ENCODE measurements at regions not wholly inside any gene's neighbourhood (a gene's known extent, or its start where the extent isn't known, plus 50 kb on each side); places are given as distances from the start of the nearest gene placed in this dataset.

- no peaks in the 10 kb centered on the region for H3K9me2 ChIP-seq (ENCODE audit: insufficient read depth)
- BruUV-seq (replicated peaks), result no TSS peak
- no peaks in the 10 kb centered on the region for H3K4me1 ChIP-seq (ENCODE audit: control insufficient read depth in 1 of 2, insufficient read depth in 2 of 2, low read length in 2 of 2)
- RAD21 ChIA-PET (ENCODE audit: low non-redundant PET in 1 of 2, low total read pairs in 2 of 2, uncharacterized antibody in 2 of 2, unreplicated experiment in 2 of 2), result no interaction called here
- no peaks in the 10 kb centered on the region for H3K79me2 ChIP-seq (ENCODE audit: insufficient read depth, low read length)
- H3K9ac ChIP-seq (ENCODE audit: low read length), result no peak overlapping the region
- H3K27me3 ChIP-seq (ENCODE audit: insufficient read depth, low read length), result peaks cover 31% of the 10 kb centered on the region
- DNase-seq (ENCODE audit: low read depth, low spot score), result no peak
- no peaks in the 10 kb centered on the region for H3K36me3 ChIP-seq (ENCODE audit: control insufficient read depth in 1 of 2, insufficient read depth in 2 of 2, low read length in 2 of 2)
- H3K9me3 ChIP-seq (ENCODE audit: control insufficient read depth in 1 of 2, insufficient read depth in 1 of 2, low read depth in 1 of 2, low read length in 2 of 2), result no peaks in the 10 kb centered on the region
- no peak overlapping the region for H3K4me3 ChIP-seq (replicated peaks in 1 of 2; ENCODE audit: low read depth in 1 of 2, low read length in 2 of 2)
- intact Hi-C loops (cut with micrococcal nuclease), result no loop called here
- CTCF ChIA-PET, result no interaction called here
- POLR2A ChIA-PET, result no interaction called here
- TF ChIP-seq SRF (IDR thresholded peaks at IDR 0.05; ENCODE audit: low read depth) (no peak), YY1 (IDR thresholded peaks at IDR 0.05; ENCODE audit: extremely low read depth, insufficient replicate concordance, low read depth, low read length) (no peak), FOSL1 (IDR thresholded peaks at IDR 0.05; ENCODE audit: low read depth) (no peak), EGR1 (IDR thresholded peaks at IDR 0.05; ENCODE audit: low read depth) (no peak), JUND (IDR thresholded peaks at IDR 0.05) (no peak), ATF3 (IDR thresholded peaks at IDR 0.05) (no peak), CEBPB (IDR thresholded peaks at IDR 0.05; ENCODE audit: low read depth) (no peak), POLR2A (IDR thresholded peaks at IDR 0.05; ENCODE audit: borderline replicate concordance, extremely low read depth, insufficient read depth, insufficient read length) (no peak), CBX3 (IDR thresholded peaks at IDR 0.05; ENCODE audit: low read depth) (no peak), ZBTB33 (IDR thresholded peaks at IDR 0.05; ENCODE audit: extremely low read depth, insufficient replicate concordance, low read length) (no peak), REST (IDR thresholded peaks at IDR 0.05; ENCODE audit: low read depth) (no peak), TCF7L2 (IDR thresholded peaks at IDR 0.05; ENCODE audit: borderline replicate concordance, extremely low read depth, insufficient read depth, insufficient read length) (no peak), SP1 (IDR thresholded peaks at IDR 0.05; ENCODE audit: low read depth) (no peak), ELF1 (IDR thresholded peaks at IDR 0.05; ENCODE audit: borderline replicate concordance, low read depth) (no peak), MAX (IDR thresholded peaks at IDR 0.05) (no peak), SIN3A (IDR thresholded peaks at IDR 0.05; ENCODE audit: low read depth) (no peak), POLR2AphosphoS5 (IDR thresholded peaks at IDR 0.05; ENCODE audit: low read depth, low read length) (no peak), ZNF274 (IDR thresholded peaks at IDR 0.05; ENCODE audit: low read depth, low read length) (no peak)
- H4K20me1 ChIP-seq (ENCODE audit: insufficient read depth), result no peaks in the 10 kb centered on the region
- no peak overlapping the region for H2AFZ ChIP-seq (ENCODE audit: low read depth, low read length, poor library complexity, severe bottlenecking)
- H3K27ac ChIP-seq (ENCODE audit: low read depth, low read length), result no peak overlapping the region
- no peak overlapping the region for H3K4me2 ChIP-seq (ENCODE audit: low read length)
- ATAC-seq, result no peak
Observed at GRCh38 chr10:6979371-6979770, 399.3 kb upstream of the PRKCQ start.

Data from HCT116 (cell line).